NCI-H2081 treated with DMSO at 0.1 percent for 48 hours (cell line): ENCODE measurements at regions not wholly inside any gene's neighbourhood (a gene's known extent, or its start where the extent isn't known, plus 50 kb on each side); places are given as distances from the start of the nearest gene placed in this dataset.

Experiments
- DNase-seq: peaks from one replicate; lab custom pipeline; 2025; lab: John Stamatoyannopoulos, UW

- DNase-seq: no peak
These were observed 1503.7 kb downstream of the CDH11 start for GRCh38 chr16:63617990-63618763.

GRCh38 chr16:63617047-63617989 is 1504.5 kb downstream of the CDH11 start:
- no peak for DNase-seq

GRCh38 chr16:63614429-63614828 is 1507.4 kb downstream of the CDH11 start:
- no peak for DNase-seq

GRCh38 chr16:63613701-63614100 is 1508.2 kb downstream of the CDH11 start:
- no peak for DNase-seq

- no peak for DNase-seq
These were observed 1509.2 kb downstream of the CDH11 start for GRCh38 chr16:63612462-63613227.

DNA sequence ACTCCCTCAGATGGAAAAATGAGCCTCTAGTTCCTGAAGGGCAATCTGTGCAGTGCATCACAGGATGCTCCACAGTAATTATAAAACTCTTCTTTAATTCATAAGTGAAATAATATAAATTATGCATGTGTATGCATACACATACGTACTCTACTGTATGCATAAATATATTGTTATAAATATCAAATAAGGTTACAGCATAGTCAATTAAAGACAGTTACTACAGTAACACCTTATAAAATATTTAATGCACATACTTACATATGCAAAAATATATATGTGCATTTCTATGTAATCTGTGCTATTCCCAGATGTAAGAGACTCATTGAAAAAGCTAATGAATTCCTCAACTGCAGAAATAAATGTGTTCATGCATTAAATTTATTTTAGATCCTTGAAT is 1515.1 kb downstream of the CDH11 start:
- DNase-seq: no peak

- DNase-seq: no peak
These were observed 1519.5 kb downstream of the CDH11 start for GRCh38 chr16:63602206-63602927.

DNA sequence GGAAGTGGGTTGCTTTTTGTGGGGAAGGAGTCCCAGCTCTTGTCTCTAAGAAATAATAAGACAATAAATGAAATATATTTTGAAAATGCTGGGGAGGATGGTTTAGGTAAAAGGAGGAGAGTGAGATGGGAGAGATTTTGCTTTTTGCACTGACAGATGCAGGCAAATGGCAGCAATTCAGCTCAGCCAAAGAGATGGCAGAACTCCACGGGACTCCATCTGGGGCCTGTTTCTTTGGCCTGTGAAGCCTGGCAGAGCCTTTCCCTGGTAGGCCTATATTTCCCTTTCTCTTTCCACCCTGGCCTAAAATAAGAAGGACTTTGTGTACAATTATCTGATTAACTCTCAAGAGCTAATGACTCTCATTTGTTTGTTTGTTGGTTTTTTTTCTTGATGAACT is 1525.1 kb downstream of the CDH11 start:
- no peak for DNase-seq

DNA sequence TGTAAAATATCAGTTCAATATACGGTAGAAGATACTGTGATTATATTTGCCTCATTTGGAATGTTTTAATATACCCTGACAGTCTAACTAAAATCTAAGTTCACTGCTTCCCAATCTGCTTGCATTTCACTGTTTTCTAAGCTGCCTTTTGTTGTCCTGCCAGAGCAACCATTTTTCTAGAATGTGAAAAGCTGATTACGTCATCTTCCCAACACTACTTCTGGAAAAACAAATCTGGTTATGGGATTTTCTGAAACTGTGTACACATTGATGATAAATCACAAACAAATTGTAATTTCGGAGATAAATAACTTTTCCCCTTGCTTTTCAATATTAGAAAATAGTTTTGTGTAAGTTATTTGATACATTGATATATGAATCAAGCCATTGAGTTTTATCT is 1529.0 kb downstream of the CDH11 start:
- no peak for DNase-seq

- no peak for DNase-seq
These were observed 1540.3 kb downstream of the CDH11 start for GRCh38 chr16:63581570-63581969.

DNA sequence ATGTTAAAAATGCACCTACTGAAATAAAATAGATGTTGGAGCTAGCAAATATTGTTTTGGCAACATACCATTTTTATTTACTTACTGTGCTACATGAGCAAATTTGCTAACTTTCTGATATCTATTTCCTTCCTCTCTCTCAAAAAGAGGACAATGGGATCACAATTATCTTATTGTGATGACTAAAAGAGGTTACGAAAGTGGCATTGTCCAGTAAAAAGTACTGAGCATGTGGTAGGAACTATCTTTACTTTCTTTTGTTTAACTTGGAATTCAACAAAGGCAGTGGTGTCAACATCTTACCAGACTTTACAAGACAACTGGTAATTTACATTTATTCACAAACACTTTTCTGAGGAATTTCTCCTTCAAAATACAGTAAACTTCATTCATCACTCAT is 1542.6 kb upstream of the CDH8 start:
- no peak for DNase-seq

- DNase-seq: no peak
These were observed 1541.7 kb upstream of the CDH8 start for GRCh38 chr16:63577891-63578290.

- DNase-seq: no peak
These were observed 1538.8 kb upstream of the CDH8 start for GRCh38 chr16:63575041-63575440.

GRCh38 chr16:63568164-63568563 is 1531.9 kb upstream of the CDH8 start:
- DNase-seq: no peak

- DNase-seq: no peak
These were observed 1527.7 kb upstream of the CDH8 start for GRCh38 chr16:63563819-63564505.

- DNase-seq: no peak
These were observed 1517.7 kb upstream of the CDH8 start for GRCh38 chr16:63553980-63554379.

- DNase-seq: no peak
These were observed 1503.0 kb upstream of the CDH8 start for GRCh38 chr16:63539276-63539675.

DNA sequence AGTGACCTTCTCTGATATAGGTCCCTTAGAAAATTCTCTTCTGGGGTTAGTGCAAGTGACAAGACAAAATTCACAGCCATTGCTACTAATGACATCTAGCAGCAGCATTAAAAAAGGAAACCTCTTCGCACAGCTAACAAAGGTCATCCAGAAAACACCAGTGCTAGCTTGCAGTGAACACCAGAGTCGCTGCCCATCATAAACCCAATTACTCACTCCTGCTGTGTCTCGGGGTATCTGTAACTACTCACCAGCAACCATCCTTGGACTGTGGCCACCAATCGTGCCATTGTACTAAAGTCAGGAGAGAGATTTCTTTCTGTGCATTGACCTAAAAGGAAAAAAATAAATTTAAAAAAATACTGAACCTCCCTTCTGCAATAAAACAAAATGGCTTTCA is 1494.7 kb upstream of the CDH8 start:
- no peak for DNase-seq

- DNase-seq: no peak
These were observed 1494.0 kb upstream of the CDH8 start for GRCh38 chr16:63530208-63530607.

- no peak for DNase-seq
These were observed 1491.2 kb upstream of the CDH8 start for GRCh38 chr16:63527404-63527803.

DNA sequence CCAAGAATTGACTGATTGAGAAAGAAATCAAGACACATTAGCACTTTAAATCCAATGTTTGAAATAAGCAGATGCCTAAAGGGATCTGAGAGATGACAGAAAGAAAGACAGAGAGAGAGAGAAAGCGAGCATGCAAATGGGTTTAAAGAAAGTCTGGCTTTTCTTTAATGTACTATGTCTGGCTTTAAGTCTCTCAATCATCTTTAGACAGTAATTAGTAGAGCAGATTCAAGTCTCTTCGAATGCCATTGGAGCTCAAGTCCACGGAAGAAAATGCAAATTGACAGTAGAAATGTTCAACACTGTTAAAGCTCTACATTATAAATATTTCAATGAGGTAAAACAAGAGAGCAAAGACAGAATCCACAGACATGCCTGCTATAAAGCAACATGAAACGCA is 1480.2 kb upstream of the CDH8 start:
- no peak for DNase-seq
